HCT116 (cell line): ENCODE measurements at regions not wholly inside any gene's neighbourhood (a gene's known extent, or its start where the extent isn't known, plus 50 kb on each side); places are given as distances from the start of the nearest gene placed in this dataset.

Experiments used
- ATAC-seq: fragments of 200-7000 bp; cut with Tn5 transposase; 2 replicates; pipeline ENCODE4 v1.9.1; 2020; ENCODE audit warnings: mild to moderate bottlenecking, moderate library complexity
- BruUV-seq: library from RNA; stranded (reverse); fragments of 400-500 nt; replicated peaks from 2 replicates; lab custom pipeline; 2021; lab: Mats Ljungman, UMichigan
- CTCF ChIA-PET: fragments of 300-600 bp; sonication (Branson Sonifier 250); formaldehyde crosslinking; loops from one replicate; lab custom pipeline; 2021; ENCODE audit warnings: antibody characterized with exemption; lab: Charles Lee
- POLR2A ChIA-PET: fragments of 300-600, 350-600 bp; sonication (Branson Sonifier 250); formaldehyde crosslinking; loops from one replicate; lab custom pipeline; 2021; ENCODE audit warnings: antibody characterized with exemption; lab: Charles Lee
- RAD21 ChIA-PET, 2 experiments: fragments of 300-600 bp; sonication (Branson Sonifier 250); formaldehyde crosslinking; loops; one replicate each; lab custom pipeline; 2023; ENCODE audit warnings: low total read pairs in 2 of 2; ENCODE audit not compliant: uncharacterized antibody in 2 of 2, unreplicated experiment in 2 of 2, low non-redundant PET in 1 of 2; lab: Charles Lee
- DNase-seq: peaks from one replicate; pipeline ENCODE4 v3.0.0-alpha.2; 2010; ENCODE audit warnings: low read depth, low spot score
- H2AFZ ChIP-seq: fragments of 200-600 bp; shearing (Covaris generic), sonication (generic); 2 replicates; pipeline ENCODE4 v1.6.1; 2017; ENCODE audit warnings: low read depth, mixed run types, mixed read lengths, antibody characterized with exemption, low read length; ENCODE audit not compliant: poor library complexity, severe bottlenecking
- H3K27ac ChIP-seq: 2 replicates; pipeline ENCODE4 v1.5.1; 2012; ENCODE audit warnings: low read depth, low read length
- H3K27me3 ChIP-seq: fragments of 200-600 bp; sonication (generic); 2 replicates; pipeline ENCODE4 v1.6.1; 2016; ENCODE audit warnings: mixed run types, low read length, mixed read lengths; ENCODE audit not compliant: insufficient read depth
- H3K36me3 ChIP-seq, 2 experiments: fragments of 200-500 bp in 1 of 2; fragments of 200-600 bp in 1 of 2; sonication (Bioruptor generic) in 1 of 2; sonication (generic) in 1 of 2; 2 replicates each; pipeline versions ENCODE4 v1.5.1 to v1.6.1; 2014 to 2016; ENCODE audit warnings: low read length in 2 of 2, inconsistent platforms in 1 of 2, mixed read lengths in 1 of 2, mixed run types in 1 of 2; ENCODE audit not compliant: insufficient read depth in 2 of 2, control insufficient read depth in 1 of 2
- H3K4me1 ChIP-seq, 2 experiments: fragments of 200-600 bp in 1 of 2; sonication (generic) in 1 of 2; 2 replicates each; pipeline versions ENCODE4 v1.5.1 to v1.6.1; 2012 to 2017; ENCODE audit warnings: low read length in 2 of 2, inconsistent platforms in 1 of 2, mild to moderate bottlenecking in 1 of 2, mixed read lengths in 1 of 2, mixed run types in 1 of 2, moderate library complexity in 1 of 2; ENCODE audit not compliant: insufficient read depth in 2 of 2, control insufficient read depth in 1 of 2
- H3K4me2 ChIP-seq: fragments of 200-600 bp; sonication (generic); 2 replicates; pipeline ENCODE4 v1.6.1; 2017; ENCODE audit warnings: mixed run types, low read length, mixed read lengths
- H3K4me3 ChIP-seq, 2 experiments: fragments of 200-600 bp in 1 of 2; sonication (generic) in 1 of 2; replicated peaks in 1 of 2; 2 replicates each; pipeline ENCODE4 v1.5.1; 2011 to 2016; ENCODE audit warnings: low read length in 2 of 2, control low read depth in 1 of 2, low read depth in 1 of 2, mild to moderate bottlenecking in 1 of 2, mixed read lengths in 1 of 2, mixed run types in 1 of 2
- H3K79me2 ChIP-seq: fragments of 200-600 bp; sonication (generic); 2 replicates; pipeline ENCODE4 v1.6.1; 2017; ENCODE audit warnings: mild to moderate bottlenecking, mixed run types, low read length, moderate library complexity, mixed read lengths; ENCODE audit not compliant: insufficient read depth
- H3K9ac ChIP-seq: fragments of 200-600 bp; sonication (generic); 2 replicates; pipeline ENCODE4 v1.6.1; 2016; ENCODE audit warnings: low read length, mixed read lengths
- H3K9me2 ChIP-seq: fragments of 200-600 bp; sonication (generic), shearing (Covaris generic); 2 replicates; pipeline ENCODE4 v1.6.1; 2017; ENCODE audit warnings: mixed run types, mild to moderate bottlenecking, moderate library complexity; ENCODE audit not compliant: insufficient read depth
- H3K9me3 ChIP-seq, 2 experiments: fragments of 200-500 bp in 1 of 2; fragments of 200-600 bp in 1 of 2; sonication (Bioruptor generic) in 1 of 2; sonication (generic) in 1 of 2; 2 replicates each; pipeline ENCODE4 v1.6.1; 2014 to 2017; ENCODE audit warnings: low read length in 2 of 2, mixed read lengths in 2 of 2, inconsistent platforms in 1 of 2, low read depth in 1 of 2, mild to moderate bottlenecking in 1 of 2, mixed run types in 1 of 2, moderate library complexity in 1 of 2; ENCODE audit not compliant: control insufficient read depth in 1 of 2, insufficient read depth in 1 of 2
- H4K20me1 ChIP-seq: fragments of 200-600 bp; sonication (generic), shearing (Covaris generic); 2 replicates; pipeline ENCODE4 v1.6.1; 2017; ENCODE audit warnings: mixed run types, mild to moderate bottlenecking, moderate library complexity; ENCODE audit not compliant: insufficient read depth
- CBX3 ChIP-seq: IDR thresholded peaks from 2 replicates; pipeline ENCODE4 v1.6.1; 2012; ENCODE audit warnings: low read depth
- EZH2phosphoT487 ChIP-seq: fragments of 200-600 bp; IDR thresholded peaks from 2 replicates; pipeline ENCODE4 v1.6.1; 2018; ENCODE audit warnings: antibody characterized with exemption, borderline replicate concordance
- JUND ChIP-seq: IDR thresholded peaks from 2 replicates; pipeline ENCODE4 v1.6.1; 2012
- POLR2A ChIP-seq: IDR thresholded peaks from 2 replicates; pipeline ENCODE4 v1.7.0; 2011; ENCODE audit warnings: borderline replicate concordance; ENCODE audit not compliant: insufficient read depth, insufficient read length; ENCODE audit errors: extremely low read depth
- POLR2AphosphoS5 ChIP-seq: IDR thresholded peaks from 2 replicates; pipeline ENCODE4 v1.6.1; 2011; ENCODE audit warnings: mild to moderate bottlenecking, low read depth, low read length, moderate library complexity
- SIN3A ChIP-seq: IDR thresholded peaks from 2 replicates; pipeline ENCODE4 v1.6.1; 2012; ENCODE audit warnings: low read depth
- SP1 ChIP-seq: IDR thresholded peaks from 2 replicates; pipeline ENCODE4 v1.6.1; 2012; ENCODE audit warnings: low read depth
- SRF ChIP-seq: IDR thresholded peaks from 2 replicates; pipeline ENCODE4 v1.6.1; 2012; ENCODE audit warnings: low read depth
- ZNF274 ChIP-seq: fragments of 200-500 bp; sonication (Bioruptor generic); IDR thresholded peaks from 2 replicates; pipeline ENCODE4 v1.6.1; 2014; ENCODE audit warnings: mild to moderate bottlenecking, low read depth, low read length, inconsistent platforms
- intact Hi-C: fragments of 100-400 bp; cut with micrococcal nuclease; formaldehyde crosslinking; loops from 2 replicates; pipeline ENCODE4 v1.10.0; 2022
- TF ChIP-seq, protein P1 (sequence below): IDR thresholded peaks from 2 replicates; pipeline ENCODE4 v1.6.1; 2012
- TF ChIP-seq, protein P2 (sequence below): IDR thresholded peaks from 2 replicates; pipeline ENCODE4 v1.6.1; 2011; ENCODE audit warnings: mild to moderate bottlenecking, low read length, moderate library complexity; ENCODE audit not compliant: insufficient replicate concordance; ENCODE audit errors: extremely low read depth
- TF ChIP-seq, protein P3 (sequence below), 3 experiments: fragments of 200-600 bp in 1 of 3; sonication (generic) in 1 of 3; IDR thresholded peaks in 2 of 3; conservative IDR thresholded peaks in 1 of 3; 2 replicates each; pipeline ENCODE4 v1.5.1; 2012 to 2017; ENCODE audit warnings: low read depth in 2 of 3, low read length in 2 of 3, antibody characterized with exemption in 1 of 3, borderline replicate concordance in 1 of 3, control low read depth in 1 of 3, mild to moderate bottlenecking in 1 of 3, mixed read lengths in 1 of 3, mixed run types in 1 of 3, moderate library complexity in 1 of 3; ENCODE audit not compliant: insufficient read depth in 1 of 3

DNA sequence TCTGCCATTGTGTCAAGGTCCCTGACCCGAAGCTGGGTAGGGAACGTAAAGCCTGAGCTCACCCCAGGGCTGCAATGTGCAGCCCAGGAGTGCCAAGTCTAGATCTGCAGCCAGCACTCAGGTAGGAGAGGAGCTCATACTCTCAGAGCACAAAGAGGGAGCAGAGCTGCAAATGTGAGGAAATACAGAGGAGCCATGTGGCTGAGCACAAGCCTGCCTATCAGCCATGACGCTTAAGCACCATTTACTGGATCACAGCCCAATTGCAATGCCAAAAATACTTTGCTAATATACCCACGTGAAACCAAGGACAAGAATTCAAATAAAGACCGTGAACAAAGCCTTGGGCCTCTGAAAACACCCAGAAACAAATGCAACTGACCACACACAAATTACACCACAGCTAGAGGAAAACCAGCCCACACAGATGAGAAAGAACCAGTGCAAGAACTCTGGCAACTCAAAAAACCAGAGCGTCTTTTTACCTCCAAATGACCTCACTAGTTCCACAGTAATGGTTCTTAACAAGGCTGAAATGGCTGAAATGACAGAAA, 69.0 kb upstream of the HPF1 start:
- Histone ChIP-seq H3K36me3 (no peaks in the 10 kb centered on the region), H3K27me3 (no peaks in the 10 kb centered on the region), H4K20me1 (no peaks in the 10 kb centered on the region), H3K9me3 (no peaks in the 10 kb centered on the region)
- ATAC-seq, result no peak
- intact Hi-C loops, result no loop called here
- TF ChIP-seq JUND (no peak), ZNF274 (no peak), CBX3 (no peak), SRF (no peak), SIN3A (no peak), EZH2phosphoT487 (no peak), SP1 (no peak), POLR2AphosphoS5 (no peak), POLR2A (no peak)
- TF ChIP-seq, protein P1, sequence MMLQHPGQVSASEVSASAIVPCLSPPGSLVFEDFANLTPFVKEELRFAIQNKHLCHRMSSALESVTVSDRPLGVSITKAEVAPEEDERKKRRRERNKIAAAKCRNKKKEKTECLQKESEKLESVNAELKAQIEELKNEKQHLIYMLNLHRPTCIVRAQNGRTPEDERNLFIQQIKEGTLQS, result no peak
- TF ChIP-seq, protein P2, sequence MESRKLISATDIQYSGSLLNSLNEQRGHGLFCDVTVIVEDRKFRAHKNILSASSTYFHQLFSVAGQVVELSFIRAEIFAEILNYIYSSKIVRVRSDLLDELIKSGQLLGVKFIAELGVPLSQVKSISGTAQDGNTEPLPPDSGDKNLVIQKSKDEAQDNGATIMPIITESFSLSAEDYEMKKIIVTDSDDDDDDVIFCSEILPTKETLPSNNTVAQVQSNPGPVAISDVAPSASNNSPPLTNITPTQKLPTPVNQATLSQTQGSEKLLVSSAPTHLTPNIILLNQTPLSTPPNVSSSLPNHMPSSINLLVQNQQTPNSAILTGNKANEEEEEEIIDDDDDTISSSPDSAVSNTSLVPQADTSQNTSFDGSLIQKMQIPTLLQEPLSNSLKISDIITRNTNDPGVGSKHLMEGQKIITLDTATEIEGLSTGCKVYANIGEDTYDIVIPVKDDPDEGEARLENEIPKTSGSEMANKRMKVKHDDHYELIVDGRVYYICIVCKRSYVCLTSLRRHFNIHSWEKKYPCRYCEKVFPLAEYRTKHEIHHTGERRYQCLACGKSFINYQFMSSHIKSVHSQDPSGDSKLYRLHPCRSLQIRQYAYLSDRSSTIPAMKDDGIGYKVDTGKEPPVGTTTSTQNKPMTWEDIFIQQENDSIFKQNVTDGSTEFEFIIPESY, result no peak
- TF ChIP-seq, protein P3, sequence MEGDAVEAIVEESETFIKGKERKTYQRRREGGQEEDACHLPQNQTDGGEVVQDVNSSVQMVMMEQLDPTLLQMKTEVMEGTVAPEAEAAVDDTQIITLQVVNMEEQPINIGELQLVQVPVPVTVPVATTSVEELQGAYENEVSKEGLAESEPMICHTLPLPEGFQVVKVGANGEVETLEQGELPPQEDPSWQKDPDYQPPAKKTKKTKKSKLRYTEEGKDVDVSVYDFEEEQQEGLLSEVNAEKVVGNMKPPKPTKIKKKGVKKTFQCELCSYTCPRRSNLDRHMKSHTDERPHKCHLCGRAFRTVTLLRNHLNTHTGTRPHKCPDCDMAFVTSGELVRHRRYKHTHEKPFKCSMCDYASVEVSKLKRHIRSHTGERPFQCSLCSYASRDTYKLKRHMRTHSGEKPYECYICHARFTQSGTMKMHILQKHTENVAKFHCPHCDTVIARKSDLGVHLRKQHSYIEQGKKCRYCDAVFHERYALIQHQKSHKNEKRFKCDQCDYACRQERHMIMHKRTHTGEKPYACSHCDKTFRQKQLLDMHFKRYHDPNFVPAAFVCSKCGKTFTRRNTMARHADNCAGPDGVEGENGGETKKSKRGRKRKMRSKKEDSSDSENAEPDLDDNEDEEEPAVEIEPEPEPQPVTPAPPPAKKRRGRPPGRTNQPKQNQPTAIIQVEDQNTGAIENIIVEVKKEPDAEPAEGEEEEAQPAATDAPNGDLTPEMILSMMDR (IDR thresholded peaks at IDR 0.05 in 2 of 3, conservative IDR thresholded peaks at IDR 0.05 in 1 of 3; ENCODE audit: borderline replicate concordance in 1 of 3, insufficient read depth in 1 of 3, low read depth in 2 of 3, low read length in 2 of 3), result no peak
- TF ChIP-seq, all 23 proteins: peak for 0
- H3K4me1 ChIP-seq, result no peaks in the 10 kb centered on the region
- ChIA-PET RAD21 (no interaction called here), POLR2A (no interaction called here), CTCF (no interaction called here)
- H3K9me2 ChIP-seq, result no peaks in the 10 kb centered on the region
- H3K27ac ChIP-seq, result no peak overlapping the region
- no peak overlapping the region for H3K9ac ChIP-seq
- no peak overlapping the region for H3K4me2 ChIP-seq
- no peaks in the 10 kb centered on the region for H3K79me2 ChIP-seq
- no TSS peak for BruUV-seq
- no peak overlapping the region for H2AFZ ChIP-seq
- no peak for DNase-seq
- H3K4me3 ChIP-seq, result no peak overlapping the region
